H9 (cell line): ENCODE measurements at regions not wholly inside any gene's neighbourhood (a gene's known extent, or its start where the extent isn't known, plus 50 kb on each side); places are given as distances from the start of the nearest gene placed in this dataset.

ENCODE experiments used
- DNase-seq: peaks from one replicate; pipeline ENCODE4 v3.0.0-alpha.2; 2017
- H2AFZ ChIP-seq: one replicate; pipeline ENCODE4 v1.6.1; 2013; ENCODE audit warnings: mild to moderate bottlenecking, low read length, control low read depth, moderate library complexity
- H2AK5ac ChIP-seq: 2 replicates; pipeline ENCODE4 v1.6.1; 2013; ENCODE audit warnings: low read length, control low read depth, mixed read lengths; ENCODE audit not compliant: insufficient read length
- H2BK120ac ChIP-seq: one replicate; pipeline ENCODE4 v1.6.1; 2013; ENCODE audit warnings: low read depth, mild to moderate bottlenecking, low read length, control low read depth, inconsistent platforms; ENCODE audit not compliant: poor library complexity, severe bottlenecking
- H2BK12ac ChIP-seq: 2 replicates; pipeline ENCODE4 v1.6.1; 2013; ENCODE audit warnings: low read length, control low read depth, mixed read lengths, low read depth; ENCODE audit not compliant: insufficient read length
- H2BK15ac ChIP-seq: 2 replicates; pipeline ENCODE4 v1.6.1; 2013; ENCODE audit warnings: low read depth, low read length, control low read depth
- H2BK20ac ChIP-seq: one replicate; pipeline ENCODE4 v1.6.1; 2013; ENCODE audit warnings: low read depth, mild to moderate bottlenecking, low read length, control low read depth, inconsistent platforms; ENCODE audit not compliant: poor library complexity, severe bottlenecking
- H2BK5ac ChIP-seq: 2 replicates; pipeline ENCODE4 v1.6.1; 2013; ENCODE audit warnings: low read length, control low read depth, mixed read lengths; ENCODE audit not compliant: insufficient read length
- H3K14ac ChIP-seq: 2 replicates; pipeline ENCODE4 v1.6.1; 2013; ENCODE audit warnings: low read length, control low read depth; ENCODE audit not compliant: insufficient read depth
- H3K18ac ChIP-seq: 2 replicates; pipeline ENCODE4 v1.6.1; 2013; ENCODE audit warnings: low read depth, mild to moderate bottlenecking, mixed read lengths, low read length, control low read depth; ENCODE audit not compliant: insufficient read length
- H3K23ac ChIP-seq: 2 replicates; pipeline ENCODE4 v1.6.1; 2013; ENCODE audit warnings: low read length, control low read depth, mixed read lengths, low read depth; ENCODE audit not compliant: insufficient read length
- H3K23me2 ChIP-seq: 2 replicates; pipeline ENCODE4 v1.6.1; 2013; ENCODE audit warnings: low read depth, mild to moderate bottlenecking, mixed read lengths, low read length, control low read depth; ENCODE audit not compliant: insufficient read length, poor library complexity, severe bottlenecking
- H3K27ac ChIP-seq: 2 replicates; pipeline ENCODE4 v1.5.1; 2013; ENCODE audit warnings: low read length, control low read depth, mixed read lengths, low read depth; ENCODE audit not compliant: insufficient read length
- H3K27me3 ChIP-seq: 2 replicates; pipeline ENCODE4 v1.6.1; 2013; ENCODE audit warnings: low read length, control low read depth, inconsistent platforms; ENCODE audit not compliant: insufficient read depth
- H3K4ac ChIP-seq: 2 replicates; pipeline ENCODE4 v1.6.1; 2013; ENCODE audit warnings: low read depth, mild to moderate bottlenecking, control low read depth, inconsistent platforms, low read length, moderate library complexity
- H3K4me1 ChIP-seq: 2 replicates; pipeline ENCODE4 v1.6.1; 2013; ENCODE audit warnings: low read length, control low read depth, inconsistent platforms; ENCODE audit not compliant: insufficient read depth
- H3K4me2 ChIP-seq: 2 replicates; pipeline ENCODE4 v1.6.1; 2013; ENCODE audit warnings: low read length, control low read depth, mixed read lengths; ENCODE audit not compliant: insufficient read length, insufficient read depth
- H3K56ac ChIP-seq: 2 replicates; pipeline ENCODE4 v1.6.1; 2013; ENCODE audit warnings: low read depth, mild to moderate bottlenecking, mixed read lengths, low read length, control low read depth; ENCODE audit not compliant: insufficient read length
- H3K79me1 ChIP-seq: 2 replicates; pipeline ENCODE4 v1.6.1; 2013; ENCODE audit warnings: low read depth, mild to moderate bottlenecking, moderate library complexity, low read length, control low read depth, inconsistent platforms; ENCODE audit not compliant: insufficient read depth, poor library complexity, severe bottlenecking
- H3K79me2 ChIP-seq: 2 replicates; pipeline ENCODE4 v1.6.1; 2013; ENCODE audit warnings: low read length, control low read depth, inconsistent platforms; ENCODE audit not compliant: insufficient read depth
- H3K9ac ChIP-seq: 2 replicates; pipeline ENCODE4 v1.6.1; 2013; ENCODE audit warnings: low read length, control low read depth, mixed read lengths; ENCODE audit not compliant: insufficient read length; ENCODE audit errors: extremely low read depth
- H3K9me3 ChIP-seq: one replicate; pipeline ENCODE4 v1.6.1; 2013; ENCODE audit warnings: low read depth, low read length, inconsistent platforms; ENCODE audit not compliant: control insufficient read depth
- H3T11ph ChIP-seq: one replicate; pipeline ENCODE4 v1.6.1; 2013; ENCODE audit warnings: mild to moderate bottlenecking, low read length, control low read depth, inconsistent platforms
- H4K20me1 ChIP-seq: one replicate; pipeline ENCODE4 v1.6.1; 2013; ENCODE audit not compliant: control insufficient read depth, insufficient read length, insufficient read depth
- H4K5ac ChIP-seq: 2 replicates; pipeline ENCODE4 v1.6.1; 2013; ENCODE audit warnings: low read depth, mild to moderate bottlenecking, mixed read lengths, low read length, control low read depth; ENCODE audit not compliant: insufficient read length
- H4K8ac ChIP-seq: replicated peaks from 2 replicates; pipeline ENCODE4 v1.6.1; 2013; ENCODE audit warnings: low read length, control low read depth, mixed read lengths, low read depth; ENCODE audit not compliant: insufficient read length
- H4K91ac ChIP-seq: 2 replicates; pipeline ENCODE4 v1.6.1; 2013; ENCODE audit warnings: low read depth, mild to moderate bottlenecking, moderate library complexity, mixed read lengths, low read length, control low read depth; ENCODE audit not compliant: insufficient read length
- H3K27ac Mint-ChIP-seq, 3 experiments: 2 replicates in 2 of 3; 3 replicates in 1 of 3; pipeline ENCODE4 v1.8.0; 2020 to 2021; ENCODE audit warnings: mixed read lengths in 3 of 3, mild to moderate bottlenecking in 1 of 3, moderate library complexity in 1 of 3
- H3K27me3 Mint-ChIP-seq: 2 replicates; pipeline ENCODE4 v1.8.0; 2021; ENCODE audit warnings: low read depth, mild to moderate bottlenecking, moderate library complexity, mixed read lengths
- H3K36me3 Mint-ChIP-seq, 3 experiments: 2 replicates in 2 of 3; 3 replicates in 1 of 3; pipeline ENCODE4 v1.8.0; 2020 to 2021; ENCODE audit warnings: low read depth in 3 of 3, mixed read lengths in 3 of 3; ENCODE audit not compliant: insufficient read depth in 1 of 3
- H3K4me1 Mint-ChIP-seq, 2 experiments: 2 replicates each; pipeline ENCODE4 v1.8.0; 2020; ENCODE audit warnings: mixed read lengths in 2 of 2
- H3K4me3 Mint-ChIP-seq, 2 experiments: 2 replicates in 1 of 2; 3 replicates in 1 of 2; pipeline ENCODE4 v1.8.0; 2020 to 2021; ENCODE audit warnings: mild to moderate bottlenecking in 2 of 2, mixed read lengths in 2 of 2, moderate library complexity in 1 of 2
- H3K9me3 Mint-ChIP-seq, 2 experiments: 2 replicates in 1 of 2; 3 replicates in 1 of 2; pipeline ENCODE4 v1.8.0; 2020; ENCODE audit warnings: mild to moderate bottlenecking in 2 of 2, mixed read lengths in 2 of 2, moderate library complexity in 1 of 2
- WGBS: extraction: QIAGEN DNeasy Blood & Tissue Kit; methylation state at CpG from one replicate; pipeline ENCODE4 v1.1.7; 2013; ENCODE audit warnings: missing lambda C conversion rate, low lambda C conversion rate, mixed read lengths; ENCODE audit not compliant: insufficient read length; ENCODE audit errors: extremely low coverage; 5-methylcytosine and 5-hydroxymethylcytosine counted together
- TF ChIP-seq, protein P1 (sequence below): fragments of 200-600 bp; sonication (generic); conservative IDR thresholded peaks from 3 replicates; pipeline ENCODE4 v1.8.0; 2021; ENCODE audit warnings: antibody characterized with exemption, mild to moderate bottlenecking

DNA sequence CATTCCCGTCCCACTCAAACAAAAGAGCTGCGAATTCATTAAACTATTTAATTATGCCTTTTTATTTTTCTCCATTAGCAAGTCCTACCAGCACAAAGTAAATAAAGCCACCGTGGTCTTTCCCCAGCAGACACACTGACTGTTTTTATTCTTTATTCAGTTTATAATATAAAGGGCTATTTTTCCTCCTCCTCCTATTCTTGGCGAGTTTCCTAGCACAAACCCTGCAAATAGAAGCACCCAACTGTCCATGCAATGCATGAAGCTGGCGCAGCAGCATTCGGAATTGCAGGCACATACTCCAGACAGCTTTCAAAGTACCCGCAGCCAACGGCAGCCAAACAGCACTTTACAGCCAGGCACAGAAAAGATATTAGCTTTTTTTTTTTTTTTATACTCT is 583.4 kb upstream of the PSMD7 start:
- Histone ChIP-seq H3K4me2 (no peak overlapping the region), H3K4me1 (0 out of 2 replicates have a peak, but pooled peaks cover 2% of the 10 kb centered on the region), H2AK5ac (no peak overlapping the region), H3K27me3 (no peaks in the 10 kb centered on the region), H4K91ac (no peak overlapping the region), H4K20me1 (no peaks in the 10 kb centered on the region), H2AFZ (no peak overlapping the region), H3K79me1 (no peaks in the 10 kb centered on the region), H2BK5ac (no peak overlapping the region), H3K79me2 (no peaks in the 10 kb centered on the region), H3K9ac (no peak overlapping the region), H3K23me2 (no peaks in the 10 kb centered on the region), H3K23ac (no peak overlapping the region), H3K18ac (no peak overlapping the region), H3K56ac (no peak overlapping the region), H2BK20ac (no peak overlapping the region), H3K14ac (no peak overlapping the region; the same call in 1 of the 2 replicates), H3K9me3 (no peaks in the 10 kb centered on the region), H3K27ac (no peak overlapping the region), H4K5ac (no peak overlapping the region), H2BK15ac (no peak overlapping the region), H3T11ph (no peak overlapping the region), H2BK12ac (no peak overlapping the region), H3K4ac (no peak overlapping the region), H4K8ac (no peak overlapping the region), H2BK120ac (no peak overlapping the region)
- no peaks in the 10 kb centered on the region for H3K36me3 Mint-ChIP-seq
- no peak for DNase-seq
- H3K4me1 Mint-ChIP-seq: peaks cover 32 to 48% of the 10 kb centered on the region in 2 experiments
- TF ChIP-seq, protein P1, sequence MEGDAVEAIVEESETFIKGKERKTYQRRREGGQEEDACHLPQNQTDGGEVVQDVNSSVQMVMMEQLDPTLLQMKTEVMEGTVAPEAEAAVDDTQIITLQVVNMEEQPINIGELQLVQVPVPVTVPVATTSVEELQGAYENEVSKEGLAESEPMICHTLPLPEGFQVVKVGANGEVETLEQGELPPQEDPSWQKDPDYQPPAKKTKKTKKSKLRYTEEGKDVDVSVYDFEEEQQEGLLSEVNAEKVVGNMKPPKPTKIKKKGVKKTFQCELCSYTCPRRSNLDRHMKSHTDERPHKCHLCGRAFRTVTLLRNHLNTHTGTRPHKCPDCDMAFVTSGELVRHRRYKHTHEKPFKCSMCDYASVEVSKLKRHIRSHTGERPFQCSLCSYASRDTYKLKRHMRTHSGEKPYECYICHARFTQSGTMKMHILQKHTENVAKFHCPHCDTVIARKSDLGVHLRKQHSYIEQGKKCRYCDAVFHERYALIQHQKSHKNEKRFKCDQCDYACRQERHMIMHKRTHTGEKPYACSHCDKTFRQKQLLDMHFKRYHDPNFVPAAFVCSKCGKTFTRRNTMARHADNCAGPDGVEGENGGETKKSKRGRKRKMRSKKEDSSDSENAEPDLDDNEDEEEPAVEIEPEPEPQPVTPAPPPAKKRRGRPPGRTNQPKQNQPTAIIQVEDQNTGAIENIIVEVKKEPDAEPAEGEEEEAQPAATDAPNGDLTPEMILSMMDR: no peak
- H3K9me3 Mint-ChIP-seq: no peaks in the 10 kb centered on the region
- H3K27ac Mint-ChIP-seq: no peak overlapping the region
- WGBS: no CpG with 5 or more reads among the region's 8 CpGs
- peaks cover 1% of the 10 kb centered on the region; the same call in 1 of the 2 replicates for H3K27me3 Mint-ChIP-seq
- no peak overlapping the region for H3K4me3 Mint-ChIP-seq
